Naive B cell (primary cell): ENCODE measurements at regions not wholly inside any gene's neighbourhood (a gene's known extent, or its start where the extent isn't known, plus 50 kb on each side); places are given as distances from the start of the nearest gene placed in this dataset.
A peak's percentile ranks its signal among the peaks of the same experiment; 100 is the strongest.

ENCODE experiments used
- ATAC-seq, 2 donors: fragments of 150-1000 bp; cut with Tn5 transposase; 2 replicates each; pipeline ENCODE4 v1.10.0; 2021; ENCODE audit warnings: low read depth in 2 of 2, mild to moderate bottlenecking in 2 of 2, moderate library complexity in 2 of 2
- DNase-seq: peaks from one replicate; pipeline ENCODE4 v3.0.0; 2022
- H3K27ac Mint-ChIP-seq, 6 donors: one replicate each; pipeline ENCODE4 v1.8.0; 2020 to 2022; ENCODE audit warnings: mild to moderate bottlenecking in 6 of 6, mixed read lengths in 6 of 6, moderate library complexity in 5 of 6, inconsistent platforms in 2 of 6
- H3K27me3 Mint-ChIP-seq, 3 donors: one replicate each; pipeline ENCODE4 v1.8.0; 2021 to 2022; ENCODE audit warnings: mixed read lengths in 3 of 3, mild to moderate bottlenecking in 1 of 3
- H3K36me3 Mint-ChIP-seq, 2 donors: one replicate each; pipeline ENCODE4 v1.8.0; 2020 to 2022; ENCODE audit warnings: mixed read lengths in 2 of 2, inconsistent platforms in 1 of 2, mild to moderate bottlenecking in 1 of 2
- H3K4me1 Mint-ChIP-seq, 3 donors: one replicate each; pipeline ENCODE4 v1.8.0; 2020 to 2022; ENCODE audit warnings: mixed read lengths in 3 of 3, inconsistent platforms in 1 of 3, mild to moderate bottlenecking in 1 of 3, moderate library complexity in 1 of 3
- H3K4me3 Mint-ChIP-seq, 8 donors: one replicate each; pipeline ENCODE4 v1.8.0; 2020 to 2022; ENCODE audit warnings: mild to moderate bottlenecking in 8 of 8, mixed read lengths in 8 of 8, moderate library complexity in 8 of 8, inconsistent platforms in 2 of 8
- H3K9me3 Mint-ChIP-seq, 7 donors: one replicate each; pipeline ENCODE4 v1.8.0; 2020 to 2022; ENCODE audit warnings: mixed read lengths in 7 of 7, mild to moderate bottlenecking in 5 of 7, inconsistent platforms in 2 of 7, moderate library complexity in 1 of 7

GRCh38 chr6:130671119-130671518 is 156.1 kb upstream of the SMLR1 start:
- Mint-ChIP-seq H3K27ac (peak overlapping the region in 2 of 6 donors; percentile 38 to 44), H3K36me3 (no peaks in the 10 kb centered on the region), H3K9me3 (peaks cover 0 to 3% (median 0%) of the 10 kb centered on the region in 7 donors), H3K4me1 (peaks cover 0 to 4% (median 0%) of the 10 kb centered on the region in 3 donors), H3K27me3 (no peaks in the 10 kb centered on the region), H3K4me3 (no peak overlapping the region)
- no peak for ATAC-seq
- DNase-seq: no peak

DNA sequence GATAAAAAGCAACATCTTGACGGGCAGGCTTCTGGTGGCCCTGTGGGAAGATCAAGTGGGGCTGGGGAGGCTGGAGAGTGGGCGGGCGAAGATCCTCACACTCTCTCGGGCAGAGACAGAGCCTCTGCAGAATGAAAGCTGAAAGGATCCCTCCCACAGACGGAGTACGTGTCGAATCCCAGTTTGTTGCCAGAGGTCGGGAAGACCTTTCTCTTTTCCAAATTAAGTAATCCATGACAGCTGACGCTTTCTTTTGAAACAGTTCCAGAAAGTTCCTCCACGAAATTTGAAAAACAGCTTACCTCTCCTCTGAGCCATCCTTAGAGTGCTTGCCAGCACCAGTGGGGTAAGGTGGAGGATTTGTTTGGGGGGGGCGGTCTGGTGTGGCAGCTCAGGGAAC is 155.6 kb upstream of the SMLR1 start:
- DNase-seq: no peak
- no peak overlapping the region for H3K4me3 Mint-ChIP-seq
- ATAC-seq: no peak
- peaks cover 0 to 4% (median 0%) of the 10 kb centered on the region in 3 donors for H3K4me1 Mint-ChIP-seq
- no peaks in the 10 kb centered on the region for H3K27me3 Mint-ChIP-seq
- H3K9me3 Mint-ChIP-seq: peaks cover 0 to 4% (median 0%) of the 10 kb centered on the region in 7 donors
- H3K27ac Mint-ChIP-seq: no peak overlapping the region
- H3K36me3 Mint-ChIP-seq: no peaks in the 10 kb centered on the region

DNA sequence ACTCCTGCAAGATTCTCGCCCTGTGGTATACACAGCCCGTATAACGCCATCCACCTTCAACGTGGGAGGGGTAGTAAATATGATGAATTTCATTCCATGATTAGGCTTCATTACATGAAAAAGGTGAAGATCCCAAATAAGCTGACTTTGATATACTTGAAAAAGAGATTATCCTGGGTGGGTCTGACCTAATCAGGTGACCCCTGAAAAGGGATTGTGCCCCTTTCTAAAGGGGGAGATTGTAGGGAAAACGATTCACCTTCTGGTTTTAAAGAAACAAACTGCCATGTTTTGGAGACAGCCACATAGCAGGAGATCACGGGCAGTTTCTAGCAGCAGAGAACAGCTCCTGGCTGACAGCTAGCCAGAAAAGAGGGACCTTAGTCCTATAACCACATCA is 155.1 kb upstream of the SMLR1 start:
- Mint-ChIP-seq H3K27me3 (no peaks in the 10 kb centered on the region), H3K27ac (no peak overlapping the region), H3K9me3 (peaks cover 0 to 10% (median 3%) of the 10 kb centered on the region in 7 donors), H3K36me3 (peaks cover 0 to 6% of the 10 kb centered on the region in 2 donors), H3K4me3 (no peak overlapping the region), H3K4me1 (peaks cover 0 to 4% (median 0%) of the 10 kb centered on the region in 3 donors)
- DNase-seq (no peak), ATAC-seq (no peak)

DNA sequence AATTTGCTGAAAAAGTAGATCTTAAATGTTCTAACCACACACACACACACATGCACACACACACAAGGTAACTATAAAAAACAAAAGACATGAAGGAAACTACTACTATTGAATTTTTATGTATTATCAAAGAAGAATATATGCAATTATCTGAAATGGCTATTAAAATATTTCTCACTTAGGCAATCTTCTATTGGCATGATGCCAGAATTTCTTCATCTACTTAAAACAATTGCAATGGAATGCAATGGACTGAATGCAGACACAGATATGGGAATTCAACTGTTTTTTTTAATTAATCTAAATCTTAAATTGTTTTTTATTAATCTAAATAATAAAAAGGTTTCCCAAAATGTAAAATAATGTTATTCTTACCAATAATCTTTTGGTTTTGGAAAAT is 152.6 kb upstream of the SMLR1 start:
- H3K4me3 Mint-ChIP-seq: no peak overlapping the region
- ATAC-seq (no peak), DNase-seq (no peak)
- no peaks in the 10 kb centered on the region for H3K27me3 Mint-ChIP-seq
- no peak overlapping the region for H3K27ac Mint-ChIP-seq
- peaks cover 0 to 9% of the 10 kb centered on the region in 2 donors for H3K36me3 Mint-ChIP-seq
- H3K4me1 Mint-ChIP-seq: no peaks in the 10 kb centered on the region
- H3K9me3 Mint-ChIP-seq: peaks cover 4 to 27% (median 15%) of the 10 kb centered on the region in 7 donors

DNA sequence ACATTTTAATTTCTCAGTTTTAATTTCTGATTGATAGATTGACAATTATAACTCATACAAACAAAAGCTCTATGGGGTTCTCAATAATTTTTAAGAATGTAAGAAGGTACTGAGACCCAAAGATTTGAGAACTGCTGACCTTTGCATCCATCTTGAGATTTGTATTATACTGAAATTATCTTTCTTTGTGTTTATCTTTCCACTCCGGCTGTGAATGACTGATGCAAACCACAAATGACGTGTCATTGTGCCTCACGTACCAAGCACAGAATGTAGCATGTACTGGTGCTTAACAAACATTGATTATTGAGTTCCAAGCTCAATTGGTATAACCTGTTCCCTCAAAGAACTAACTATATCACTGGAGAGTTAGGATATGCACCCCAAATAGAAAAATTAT is 152.1 kb upstream of the SMLR1 start:
- peaks cover 0 to 9% of the 10 kb centered on the region in 2 donors for H3K36me3 Mint-ChIP-seq
- no peak for ATAC-seq
- H3K4me1 Mint-ChIP-seq: no peaks in the 10 kb centered on the region
- H3K9me3 Mint-ChIP-seq: peaks cover 4 to 27% (median 15%) of the 10 kb centered on the region in 7 donors
- H3K27ac Mint-ChIP-seq: no peak overlapping the region
- H3K27me3 Mint-ChIP-seq: no peaks in the 10 kb centered on the region
- no peak overlapping the region for H3K4me3 Mint-ChIP-seq
- no peak for DNase-seq

- DNase-seq (no peak), ATAC-seq (no peak)
- Mint-ChIP-seq H3K36me3 (peaks cover 0 to 9% of the 10 kb centered on the region in 2 donors), H3K27me3 (no peaks in the 10 kb centered on the region), H3K4me3 (no peak overlapping the region), H3K27ac (peak overlapping the region in 1 of 6 donors; percentile 60), H3K9me3 (peaks cover 4 to 27% (median 15%) of the 10 kb centered on the region in 7 donors), H3K4me1 (no peaks in the 10 kb centered on the region)
Measured at GRCh38 chr6:130676077-130676772, 151.0 kb upstream of the SMLR1 start.

GRCh38 chr6:130676773-130677144 is 150.4 kb upstream of the SMLR1 start:
- Mint-ChIP-seq H3K27me3 (no peaks in the 10 kb centered on the region), H3K36me3 (peaks cover 0 to 9% of the 10 kb centered on the region in 2 donors), H3K4me3 (no peak overlapping the region), H3K27ac (no peak overlapping the region), H3K9me3 (peaks cover 4 to 27% (median 15%) of the 10 kb centered on the region in 7 donors), H3K4me1 (no peaks in the 10 kb centered on the region)
- DNase-seq (no peak), ATAC-seq (no peak)

GRCh38 chr6:130677312-130677711 is 149.9 kb upstream of the SMLR1 start:
- H3K4me1 Mint-ChIP-seq: no peaks in the 10 kb centered on the region
- H3K27ac Mint-ChIP-seq: no peak overlapping the region
- ATAC-seq (no peak), DNase-seq (no peak)
- H3K27me3 Mint-ChIP-seq: peaks cover 0 to 3% (median 0%) of the 10 kb centered on the region in 3 donors
- peaks cover 0 to 9% of the 10 kb centered on the region in 2 donors for H3K36me3 Mint-ChIP-seq
- H3K4me3 Mint-ChIP-seq: no peak overlapping the region
- H3K9me3 Mint-ChIP-seq: peaks cover 4 to 23% (median 15%) of the 10 kb centered on the region in 7 donors

- peaks cover 0 to 9% of the 10 kb centered on the region in 2 donors for H3K36me3 Mint-ChIP-seq
- peaks cover 0 to 4% (median 0%) of the 10 kb centered on the region in 3 donors for H3K27me3 Mint-ChIP-seq
- no peak overlapping the region for H3K4me3 Mint-ChIP-seq
- no peaks in the 10 kb centered on the region for H3K4me1 Mint-ChIP-seq
- H3K9me3 Mint-ChIP-seq: peaks cover 4 to 23% (median 15%) of the 10 kb centered on the region in 7 donors
- no peak overlapping the region for H3K27ac Mint-ChIP-seq
- no peak for DNase-seq
- no peak for ATAC-seq
Measured at GRCh38 chr6:130677766-130678165, 149.4 kb upstream of the SMLR1 start.

DNA sequence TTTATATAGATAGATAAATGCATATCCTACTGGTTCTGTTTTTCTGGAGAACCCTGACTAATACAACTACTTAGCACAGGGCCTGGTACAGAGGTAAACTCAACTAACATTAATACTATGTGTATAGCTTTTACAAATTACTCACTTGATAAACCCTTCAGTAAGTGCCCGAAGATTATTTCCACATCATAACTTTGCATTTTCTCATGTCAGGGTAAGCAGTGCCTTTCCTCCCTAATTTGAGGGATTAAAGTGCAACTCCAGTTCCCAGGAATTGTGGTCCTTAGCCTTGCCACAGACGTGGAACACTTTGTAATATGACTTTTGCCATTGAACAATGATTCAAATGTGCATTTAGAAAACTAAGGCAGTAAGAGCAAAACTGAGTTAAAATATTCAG is 147.5 kb upstream of the SMLR1 start:
- no peaks in the 10 kb centered on the region for H3K4me1 Mint-ChIP-seq
- no peak overlapping the region for H3K27ac Mint-ChIP-seq
- no peak overlapping the region for H3K4me3 Mint-ChIP-seq
- H3K9me3 Mint-ChIP-seq: peaks cover 4 to 23% (median 15%) of the 10 kb centered on the region in 7 donors
- H3K27me3 Mint-ChIP-seq: peaks cover 0 to 4% (median 0%) of the 10 kb centered on the region in 3 donors
- peaks cover 0 to 9% of the 10 kb centered on the region in 2 donors for H3K36me3 Mint-ChIP-seq
- DNase-seq (no peak), ATAC-seq (no peak)

DNA sequence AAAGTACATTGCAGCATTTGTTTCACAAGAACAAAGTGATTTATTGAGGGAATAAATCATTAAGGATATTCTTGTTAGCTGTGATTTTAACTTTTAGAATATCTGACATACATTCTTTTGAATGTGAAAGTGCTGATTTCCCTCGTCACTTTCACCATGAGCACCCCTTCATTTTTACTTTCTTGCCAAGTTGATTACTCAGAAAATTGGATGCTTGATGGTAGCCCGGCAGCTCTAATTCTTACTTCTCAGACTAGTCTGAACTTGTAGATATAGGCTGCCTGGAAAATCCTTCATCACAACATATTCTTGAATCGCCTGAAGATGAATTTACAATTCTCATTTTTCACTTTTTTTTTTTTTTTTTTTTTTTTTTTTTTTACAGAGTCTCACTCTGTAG is 147.1 kb upstream of the SMLR1 start:
- H3K27me3 Mint-ChIP-seq: peaks cover 0 to 4% (median 0%) of the 10 kb centered on the region in 3 donors
- no peak overlapping the region for H3K4me3 Mint-ChIP-seq
- H3K4me1 Mint-ChIP-seq: no peaks in the 10 kb centered on the region
- peaks cover 0 to 9% of the 10 kb centered on the region in 2 donors for H3K36me3 Mint-ChIP-seq
- peaks cover 4 to 23% (median 15%) of the 10 kb centered on the region in 7 donors for H3K9me3 Mint-ChIP-seq
- ATAC-seq (no peak), DNase-seq (no peak)
- no peak overlapping the region for H3K27ac Mint-ChIP-seq

DNA sequence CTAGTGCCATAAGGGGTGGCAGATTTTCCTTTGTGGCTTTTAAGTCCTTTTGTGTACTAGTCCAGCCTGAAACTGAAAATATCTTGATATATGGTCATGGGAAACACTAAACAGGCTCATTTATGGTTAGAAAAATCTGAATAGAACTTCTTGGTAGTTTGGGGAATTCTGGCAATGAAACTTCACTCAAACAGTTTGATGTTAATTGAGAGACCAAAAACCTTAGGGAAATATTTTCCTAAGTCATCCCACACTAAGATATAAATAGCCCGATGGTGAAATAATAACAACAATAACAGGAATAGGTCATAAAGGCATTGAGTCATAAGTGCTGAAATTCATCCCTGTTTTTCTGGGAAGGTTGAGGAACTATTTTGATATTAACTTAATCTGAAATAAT is 146.2 kb upstream of the SMLR1 start:
- H3K27me3 Mint-ChIP-seq: peaks cover 0 to 4% (median 0%) of the 10 kb centered on the region in 3 donors
- H3K9me3 Mint-ChIP-seq: peaks cover 9 to 23% (median 15%) of the 10 kb centered on the region in 7 donors
- peaks cover 0 to 9% of the 10 kb centered on the region in 2 donors for H3K36me3 Mint-ChIP-seq
- ATAC-seq (no peak), DNase-seq (no peak)
- H3K4me3 Mint-ChIP-seq: no peak overlapping the region
- no peak overlapping the region for H3K27ac Mint-ChIP-seq
- no peaks in the 10 kb centered on the region for H3K4me1 Mint-ChIP-seq

GRCh38 chr6:130682066-130682465 is 145.1 kb upstream of the SMLR1 start:
- H3K9me3 Mint-ChIP-seq: peaks cover 9 to 18% (median 12%) of the 10 kb centered on the region in 7 donors
- DNase-seq: no peak
- H3K27ac Mint-ChIP-seq: no peak overlapping the region
- ATAC-seq: no peak
- H3K27me3 Mint-ChIP-seq: peaks cover 0 to 4% (median 0%) of the 10 kb centered on the region in 3 donors
- no peaks in the 10 kb centered on the region for H3K4me1 Mint-ChIP-seq
- H3K36me3 Mint-ChIP-seq: peaks cover 0 to 4% of the 10 kb centered on the region in 2 donors
- no peak overlapping the region for H3K4me3 Mint-ChIP-seq

DNA sequence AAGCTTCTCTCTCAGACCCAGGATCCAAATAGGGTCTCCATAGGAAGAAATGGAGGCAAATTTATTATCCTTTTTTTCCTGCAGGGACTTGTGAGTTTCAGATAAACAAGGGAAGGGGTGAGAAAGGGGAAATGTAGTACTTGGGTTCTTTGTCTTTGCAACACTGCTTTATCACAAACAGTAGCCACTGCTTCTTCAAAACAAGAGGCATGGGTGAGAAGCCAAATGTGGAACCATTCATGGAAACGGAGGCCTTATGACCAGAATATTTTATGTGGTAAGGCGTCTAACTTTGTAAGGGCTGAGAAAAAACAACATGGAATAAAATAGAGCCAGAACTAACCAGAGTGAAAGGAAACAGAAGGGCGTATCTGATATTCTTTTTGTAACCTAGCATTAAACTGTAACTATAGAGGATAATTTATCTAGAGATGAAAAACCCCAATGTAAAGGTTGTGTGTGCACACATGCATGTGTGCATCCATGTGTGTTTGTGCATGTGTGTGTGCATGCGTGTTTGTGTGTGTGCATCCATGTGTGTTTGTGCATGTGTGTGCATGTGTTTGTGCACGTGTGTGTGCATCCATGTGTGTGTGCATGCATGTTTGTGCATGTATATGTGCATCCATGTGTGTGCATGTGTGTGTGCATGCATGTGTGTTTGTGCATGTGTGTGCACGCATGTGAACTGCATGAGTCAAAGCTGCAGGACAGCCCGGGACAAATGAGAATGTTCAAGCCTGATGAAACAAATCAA is 143.3 kb upstream of the SMLR1 start:
- Mint-ChIP-seq H3K9me3 (peaks cover 0 to 5% (median 0%) of the 10 kb centered on the region in 7 donors), H3K27me3 (peaks cover 0 to 10% (median 0%) of the 10 kb centered on the region in 3 donors), H3K4me3 (no peak overlapping the region), H3K36me3 (no peaks in the 10 kb centered on the region), H3K27ac (no peak overlapping the region), H3K4me1 (no peaks in the 10 kb centered on the region)
- DNase-seq (no peak), ATAC-seq (no peak)
